ENCODE measurements at regions not wholly inside any gene's neighbourhood (a gene's known extent, or its start where the extent isn't known, plus 50 kb on each side); places are given as distances from the start of the nearest gene placed in this dataset.

- Histone ChIP-seq H3K4me3 (no peak overlapping the region), H3K9me3 (no peaks in the 10 kb centered on the region), H3K27ac (no peak overlapping the region), H3K4me1 (ENCODE audit: control insufficient read depth in 1 of 2, low read depth in 2 of 2) (peaks cover 6 to 24% of the 10 kb centered on the region in 2 donors), H3K36me3 (no peaks in the 10 kb centered on the region), H3K27me3 (replicated peaks; ENCODE audit: insufficient read depth) (no peaks in the 10 kb centered on the region)
- no peak for TF ChIP-seq CTCF (IDR thresholded peaks at IDR 0.05)
- DNase-seq (ENCODE audit: low spot score), result no peak
- ATAC-seq (ENCODE audit: insufficient number of reproducible peaks, low FRiP score, low read depth), result no peak
Observed at GRCh38 chr4:138952411-138952810, 63.2 kb upstream of the NOCT start.

DNA sequence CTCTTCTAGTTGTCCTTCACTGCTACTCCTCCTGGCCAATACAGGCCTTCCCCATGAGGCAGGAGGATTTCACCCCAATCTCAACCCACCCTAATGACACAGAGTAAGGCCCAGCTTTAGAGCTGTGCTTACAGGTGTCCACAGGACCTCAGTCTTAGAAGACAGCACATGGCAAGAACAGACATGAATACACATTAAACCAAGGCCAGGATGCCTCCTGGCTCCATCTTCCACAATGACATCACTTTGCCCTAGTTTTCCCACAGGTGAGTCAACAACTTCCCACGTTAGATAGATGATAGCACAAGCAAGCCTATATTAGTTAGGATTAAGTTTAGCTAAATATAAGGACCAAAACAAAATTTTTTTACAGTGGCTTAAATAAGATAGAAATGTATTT is 63.8 kb upstream of the NOCT start:
- H3K27ac ChIP-seq, result no peak overlapping the region

GRCh38 chr4:138949866-138950265 is 65.7 kb upstream of the NOCT start:
- ATAC-seq (ENCODE audit: insufficient number of reproducible peaks, low FRiP score, low read depth), result no peak
- H3K36me3 ChIP-seq, result no peaks in the 10 kb centered on the region
- H3K27ac ChIP-seq, result no peak overlapping the region
- no peaks in the 10 kb centered on the region for H3K9me3 ChIP-seq
- H3K4me3 ChIP-seq, result no peak overlapping the region
- no peak for TF ChIP-seq CTCF (IDR thresholded peaks at IDR 0.05)
- no peaks in the 10 kb centered on the region for H3K27me3 ChIP-seq (replicated peaks; ENCODE audit: insufficient read depth)
- DNase-seq (ENCODE audit: low spot score), result no peak
- peaks cover 6 to 24% of the 10 kb centered on the region in 2 donors for H3K4me1 ChIP-seq (ENCODE audit: control insufficient read depth in 1 of 2, low read depth in 2 of 2)

More for the DNA sequence above, 63.8 kb upstream of the NOCT start:
- ATAC-seq (ENCODE audit: insufficient number of reproducible peaks, low FRiP score, low read depth) (no peak), DNase-seq (ENCODE audit: low spot score) (no peak)
- no peaks in the 10 kb centered on the region for H3K36me3 ChIP-seq
- no peak for TF ChIP-seq CTCF (IDR thresholded peaks at IDR 0.05)
- H3K9me3 ChIP-seq, result no peaks in the 10 kb centered on the region
- peaks cover 6 to 24% of the 10 kb centered on the region in 2 donors for H3K4me1 ChIP-seq (ENCODE audit: control insufficient read depth in 1 of 2, low read depth in 2 of 2)
- no peaks in the 10 kb centered on the region for H3K27me3 ChIP-seq (replicated peaks; ENCODE audit: insufficient read depth)
- no peak overlapping the region for H3K4me3 ChIP-seq

DNA sequence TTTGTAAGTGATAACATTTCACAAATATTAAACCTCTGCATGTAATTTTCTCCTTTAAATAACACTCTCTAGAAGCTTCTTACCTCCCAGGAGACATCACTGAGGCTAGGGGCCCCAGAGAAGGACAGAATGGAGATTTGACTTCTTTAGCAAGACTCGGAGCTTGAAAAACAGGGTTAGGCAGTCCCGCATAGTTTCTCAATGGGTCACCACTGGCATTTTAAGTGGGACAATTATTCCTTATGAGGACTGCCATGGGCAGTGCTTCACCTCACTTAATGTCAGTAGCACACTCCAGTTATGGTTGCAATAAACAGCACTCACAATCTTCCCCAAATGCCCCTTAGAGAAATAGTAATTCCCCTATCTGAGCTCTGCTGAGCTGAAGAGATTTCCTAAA is 66.7 kb upstream of the NOCT start:
- H3K27me3 ChIP-seq (replicated peaks; ENCODE audit: insufficient read depth), result no peaks in the 10 kb centered on the region
- no peak for DNase-seq (ENCODE audit: low spot score)
- no peak for TF ChIP-seq CTCF (IDR thresholded peaks at IDR 0.05)
- no peak for ATAC-seq (ENCODE audit: insufficient number of reproducible peaks, low FRiP score, low read depth)
- peaks cover 6 to 18% of the 10 kb centered on the region in 2 donors for H3K4me1 ChIP-seq (ENCODE audit: control insufficient read depth in 1 of 2, low read depth in 2 of 2)
- no peak overlapping the region for H3K4me3 ChIP-seq
- H3K9me3 ChIP-seq, result no peaks in the 10 kb centered on the region
- H3K36me3 ChIP-seq, result no peaks in the 10 kb centered on the region
- H3K27ac ChIP-seq, result no peak overlapping the region

DNA sequence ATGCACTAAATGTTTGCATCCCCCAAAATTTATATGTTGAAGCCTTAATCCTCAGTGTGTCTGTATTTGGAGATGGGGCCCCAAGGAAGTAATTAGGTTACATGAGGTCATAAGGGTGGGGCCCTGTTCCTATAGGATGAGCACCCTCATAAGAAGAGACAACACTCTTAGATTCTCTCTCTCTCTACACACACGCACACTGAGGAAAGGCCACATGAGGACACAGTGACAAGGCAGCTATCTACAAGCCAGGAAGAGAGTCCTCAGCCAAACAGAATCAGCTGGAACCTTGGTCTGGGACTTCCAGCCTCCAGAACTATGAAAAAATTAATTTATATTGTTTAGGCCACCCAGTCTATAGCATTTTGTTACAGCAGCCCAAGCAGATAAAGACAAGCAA is 69.3 kb upstream of the NOCT start:
- no peak for TF ChIP-seq CTCF (IDR thresholded peaks at IDR 0.05)
- H3K4me3 ChIP-seq, result no peak overlapping the region
- DNase-seq (ENCODE audit: low spot score), result no peak
- no peak for ATAC-seq (ENCODE audit: insufficient number of reproducible peaks, low FRiP score, low read depth)
- H3K4me1 ChIP-seq (ENCODE audit: control insufficient read depth in 1 of 2, low read depth in 2 of 2), result peaks cover 0 to 6% of the 10 kb centered on the region in 2 donors
- no peak overlapping the region for H3K27ac ChIP-seq
- no peaks in the 10 kb centered on the region for H3K36me3 ChIP-seq
- H3K9me3 ChIP-seq, result no peaks in the 10 kb centered on the region
- H3K27me3 ChIP-seq (replicated peaks; ENCODE audit: insufficient read depth), result no peaks in the 10 kb centered on the region
